Erythroblast (primary cell): ENCODE measurements at regions not wholly inside any gene's neighbourhood (a gene's known extent, or its start where the extent isn't known, plus 50 kb on each side); places are given as distances from the start of the nearest gene placed in this dataset.

ENCODE experiments used
- GATA1 ChIP-seq: IDR thresholded peaks from 2 replicates; pipeline ENCODE4 v1.6.1; 2011; ENCODE audit warnings: low read depth, mild to moderate bottlenecking, control low read depth, low read length, moderate library complexity
- POLR2A ChIP-seq: IDR thresholded peaks from 2 replicates; pipeline ENCODE4 v1.6.1; 2011; ENCODE audit warnings: mild to moderate bottlenecking, low read length

DNA sequence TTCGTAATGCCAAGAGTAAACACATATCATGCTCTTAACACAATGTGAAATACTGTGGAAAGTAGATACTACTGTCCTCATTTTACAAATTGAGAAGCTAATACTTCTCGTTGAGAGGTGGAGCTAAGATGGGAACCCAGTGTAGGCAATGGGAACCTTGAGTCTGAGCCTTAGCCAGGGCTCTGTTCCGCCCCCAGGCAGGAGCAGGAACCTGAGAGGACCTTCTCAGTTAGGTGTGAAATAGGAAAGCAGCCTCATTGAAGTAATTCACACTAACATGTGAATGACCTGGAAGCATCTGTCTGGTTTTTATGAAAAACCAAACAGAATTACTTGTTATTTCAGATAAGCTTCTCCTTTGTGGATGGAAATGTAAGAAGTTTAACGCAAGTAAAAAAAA, 62.6 kb upstream of the RBFOX1 start:
- no peak for TF ChIP-seq POLR2A
- no peak for TF ChIP-seq GATA1
